Esophagus squamous epithelium (tissue), 5 donors: ENCODE measurements at regions not wholly inside any gene's neighbourhood (a gene's known extent, or its start where the extent isn't known, plus 50 kb on each side); places are given as distances from the start of the nearest gene placed in this dataset.

Experiments
- DNase-seq: peaks from one replicate; lab custom pipeline; 2025; lab: John Stamatoyannopoulos, UW
- H3K27ac ChIP-seq, 4 donors: fragments of 200-600 bp; sonication (generic); one replicate each; pipeline ENCODE4 v1.5.1; 2016 to 2019; ENCODE audit warnings: mild to moderate bottlenecking in 1 of 4
- H3K27me3 ChIP-seq, 4 donors: fragments of 200-600 bp; sonication (generic); 1 replicate in 3 of 4; 2 replicates in 1 of 4; pipeline versions ENCODE4 v1.5.1 to v1.6.0; 2017 to 2021; ENCODE audit warnings: antibody characterized with exemption in 1 of 4
- H3K36me3 ChIP-seq, 3 donors: fragments of 200-600 bp; sonication (generic); one replicate each; pipeline ENCODE4 v1.5.1; 2016 to 2019
- H3K4me1 ChIP-seq, 3 donors: fragments of 200-600 bp; sonication (generic); one replicate each; pipeline ENCODE4 v1.5.1; 2017 to 2019
- H3K4me3 ChIP-seq, 4 donors: fragments of 200-600 bp; sonication (generic); 1 replicate in 3 of 4; 2 replicates in 1 of 4; pipeline ENCODE4 v1.5.1; 2016 to 2019; ENCODE audit warnings: mild to moderate bottlenecking in 2 of 4, moderate library complexity in 1 of 4
- H3K9me3 ChIP-seq, 3 donors: fragments of 200-600 bp; sonication (generic); one replicate each; pipeline ENCODE4 v1.5.1; 2016 to 2019
- CTCF ChIP-seq, 6 experiments: fragments of 450-650 bp in 4 of 6; fragments of 200-600 bp in 2 of 6; sonication (generic) in 2 of 6; IDR thresholded peaks; one replicate each; pipeline ENCODE4 v1.5.1; 2016 to 2019; ENCODE audit warnings: antibody characterized with exemption in 6 of 6, mild to moderate bottlenecking in 4 of 6, moderate library complexity in 4 of 6
- POLR2A ChIP-seq, 4 donors: fragments of 450-650 bp; IDR thresholded peaks; one replicate each; pipeline ENCODE4 v1.6.1; 2017; ENCODE audit warnings: antibody characterized with exemption in 4 of 4, mild to moderate bottlenecking in 4 of 4, moderate library complexity in 3 of 4
- WGBS, 2 donors: methylation state at CpG; one replicate each; pipeline ENCODE4 v1.1.5; 2018; 5-methylcytosine and 5-hydroxymethylcytosine counted together
- intact Hi-C: fragments of 100-400 bp; cut with DNase I; formaldehyde crosslinking; loops from one replicate; pipeline ENCODE4 v1.15.0; 2022
- donor health status: DM: yes; HTN: yes; CAD: no.

- no peak for TF ChIP-seq CTCF (IDR thresholded peaks at IDR 0.05)
- no peak for TF ChIP-seq POLR2A (IDR thresholded peaks at IDR 0.05)
- peaks cover 0 to 16% (median 5%) of the 10 kb centered on the region in 3 donors for H3K4me1 ChIP-seq
- no peaks in the 10 kb centered on the region for H3K27me3 ChIP-seq
- no peaks in the 10 kb centered on the region for H3K9me3 ChIP-seq
- no peak overlapping the region for H3K4me3 ChIP-seq
- WGBS, 2 donors = 65 to 76% methylated on average over 3 of the region's 3 CpGs
- no peak for DNase-seq
- no peaks in the 10 kb centered on the region for H3K36me3 ChIP-seq
- intact Hi-C loops = no loop called here
- H3K27ac ChIP-seq = no peak overlapping the region
Observed at GRCh38 chr14:85421186-85421877, 108.6 kb upstream of the FLRT2 start.

- intact Hi-C loops = no loop called here
- H3K9me3 ChIP-seq = no peaks in the 10 kb centered on the region
- H3K4me3 ChIP-seq = no peak overlapping the region
- WGBS, 2 donors = 48 to 73% methylated on average over 3 of the region's 3 CpGs
- no peaks in the 10 kb centered on the region for H3K27me3 ChIP-seq
- no peaks in the 10 kb centered on the region for H3K4me1 ChIP-seq
- TF ChIP-seq POLR2A (IDR thresholded peaks at IDR 0.05) (no peak), CTCF (IDR thresholded peaks at IDR 0.05) (no peak)
- no peaks in the 10 kb centered on the region for H3K36me3 ChIP-seq
- no peak for DNase-seq
- H3K27ac ChIP-seq = no peak overlapping the region
Observed at GRCh38 chr14:85423889-85424288, 106.1 kb upstream of the FLRT2 start.

- no peak overlapping the region for H3K27ac ChIP-seq
- H3K27me3 ChIP-seq = no peaks in the 10 kb centered on the region
- H3K36me3 ChIP-seq = no peaks in the 10 kb centered on the region
- H3K4me3 ChIP-seq = no peak overlapping the region
- intact Hi-C loops = no loop called here
- H3K9me3 ChIP-seq = no peaks in the 10 kb centered on the region
- H3K4me1 ChIP-seq = no peaks in the 10 kb centered on the region
- TF ChIP-seq POLR2A (IDR thresholded peaks at IDR 0.05) = no peak
- no peak for TF ChIP-seq CTCF (IDR thresholded peaks at IDR 0.05)
- WGBS, 2 donors = 83 to 87% methylated on average over 3 of the region's 3 CpGs
- no peak for DNase-seq
Observed at GRCh38 chr14:85425507-85425906, 104.4 kb upstream of the FLRT2 start.

- H3K27ac ChIP-seq = no peak overlapping the region
- intact Hi-C loops = no loop called here
- WGBS, 2 donors = 74 to 83% methylated on average over 4 of the region's 4 CpGs
Observed at GRCh38 chr14:85426068-85426935, 103.6 kb upstream of the FLRT2 start.

More at GRCh38 chr14:85426068-85426935, 103.6 kb upstream of the FLRT2 start:
- TF ChIP-seq CTCF (IDR thresholded peaks at IDR 0.05) = no peak
- TF ChIP-seq POLR2A (IDR thresholded peaks at IDR 0.05) = no peak
- no peaks in the 10 kb centered on the region for H3K36me3 ChIP-seq
- H3K27me3 ChIP-seq = no peaks in the 10 kb centered on the region
- no peak for DNase-seq
- H3K4me1 ChIP-seq = no peaks in the 10 kb centered on the region
- H3K4me3 ChIP-seq = no peak overlapping the region
- H3K9me3 ChIP-seq = no peaks in the 10 kb centered on the region
